ENCODE measurements at regions not wholly inside any gene's neighbourhood (a gene's known extent, or its start where the extent isn't known, plus 50 kb on each side); places are given as distances from the start of the nearest gene placed in this dataset.

DNA sequence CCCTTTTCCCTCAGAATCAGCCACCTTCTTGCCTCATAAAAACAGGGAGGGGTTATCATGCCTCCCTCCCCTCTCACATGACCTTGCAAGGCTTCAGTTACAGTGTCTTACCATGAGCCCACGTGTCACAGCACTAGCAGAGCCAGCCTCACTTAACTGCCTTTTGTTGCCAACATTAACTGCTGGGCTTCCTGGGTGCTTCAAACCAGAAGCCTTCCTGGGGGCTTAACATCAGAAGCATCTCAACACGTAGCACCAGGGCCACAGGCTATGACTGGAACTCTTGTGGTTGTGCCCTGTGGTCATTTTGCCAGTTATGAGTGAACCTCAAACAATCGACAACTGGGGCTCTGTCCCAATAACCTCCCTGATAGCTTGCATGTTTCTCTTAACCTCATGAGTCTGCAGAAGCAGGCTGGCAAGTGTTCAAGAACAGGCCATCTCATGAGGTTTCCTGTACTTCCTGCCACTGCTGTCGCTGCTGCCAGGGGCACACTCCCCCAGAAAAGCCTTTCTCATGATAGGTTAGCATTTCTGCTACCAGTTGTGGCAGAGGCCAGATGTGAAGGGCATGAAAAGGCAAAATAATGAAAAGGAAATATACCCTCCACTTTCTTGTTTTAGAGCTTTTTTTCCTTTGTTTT is 132.2 kb downstream of the GLUL start:
- DNase-seq: peak; percentile 67
- Histone ChIP-seq H3K36me3 (no peaks in the 10 kb centered on the region), H3K27ac (peak overlapping the region; percentile 57), H3K27me3 (ENCODE audit: low read depth) (no peaks in the 10 kb centered on the region), H3K9me3 (no peaks in the 10 kb centered on the region), H3K4me3 (no peak overlapping the region), H3K4me1 (peaks cover 24% of the 10 kb centered on the region)
- intact Hi-C loops (cut with DNase I): no loop called here
- peak; percentile 79 to 87 for ATAC-seq
- TF ChIP-seq, protein P1, sequence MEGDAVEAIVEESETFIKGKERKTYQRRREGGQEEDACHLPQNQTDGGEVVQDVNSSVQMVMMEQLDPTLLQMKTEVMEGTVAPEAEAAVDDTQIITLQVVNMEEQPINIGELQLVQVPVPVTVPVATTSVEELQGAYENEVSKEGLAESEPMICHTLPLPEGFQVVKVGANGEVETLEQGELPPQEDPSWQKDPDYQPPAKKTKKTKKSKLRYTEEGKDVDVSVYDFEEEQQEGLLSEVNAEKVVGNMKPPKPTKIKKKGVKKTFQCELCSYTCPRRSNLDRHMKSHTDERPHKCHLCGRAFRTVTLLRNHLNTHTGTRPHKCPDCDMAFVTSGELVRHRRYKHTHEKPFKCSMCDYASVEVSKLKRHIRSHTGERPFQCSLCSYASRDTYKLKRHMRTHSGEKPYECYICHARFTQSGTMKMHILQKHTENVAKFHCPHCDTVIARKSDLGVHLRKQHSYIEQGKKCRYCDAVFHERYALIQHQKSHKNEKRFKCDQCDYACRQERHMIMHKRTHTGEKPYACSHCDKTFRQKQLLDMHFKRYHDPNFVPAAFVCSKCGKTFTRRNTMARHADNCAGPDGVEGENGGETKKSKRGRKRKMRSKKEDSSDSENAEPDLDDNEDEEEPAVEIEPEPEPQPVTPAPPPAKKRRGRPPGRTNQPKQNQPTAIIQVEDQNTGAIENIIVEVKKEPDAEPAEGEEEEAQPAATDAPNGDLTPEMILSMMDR (IDR thresholded peaks at IDR 0.05): no peak

DNA sequence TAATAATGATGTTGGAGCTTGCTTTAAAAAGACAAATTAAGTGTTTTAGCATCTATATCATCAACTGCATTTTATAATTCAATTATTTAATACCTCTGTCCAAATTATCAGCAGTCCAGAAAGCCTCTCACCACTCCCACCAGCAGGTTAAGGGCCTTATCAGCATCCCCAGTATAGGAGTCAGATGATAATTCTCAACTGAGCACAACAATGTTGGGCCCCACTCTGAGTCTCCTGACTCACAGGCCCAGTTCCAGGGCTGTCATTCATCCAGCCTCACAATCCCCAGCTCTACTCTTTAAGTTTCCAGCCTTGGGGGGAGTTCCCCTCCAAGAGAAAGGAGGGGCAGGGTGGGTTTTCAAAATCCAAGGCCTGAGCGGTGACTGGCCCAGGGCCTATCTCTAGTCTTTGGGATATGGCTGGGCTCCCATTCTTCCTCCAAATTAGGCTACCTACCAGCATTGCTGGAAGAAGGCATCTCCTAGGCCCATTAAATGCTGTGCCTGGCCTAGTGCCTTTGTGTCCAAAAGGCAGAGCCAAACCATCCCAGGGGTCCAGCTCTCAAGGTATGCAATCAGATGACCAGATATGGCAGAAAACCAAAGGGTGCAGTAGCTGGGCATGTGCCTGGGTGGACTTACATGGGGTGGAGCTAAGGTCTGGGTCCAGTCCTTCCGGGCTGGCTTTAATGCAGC is 134.1 kb downstream of the GLUL start:
- Histone ChIP-seq H3K36me3 (no peaks in the 10 kb centered on the region), H3K27ac (no peak overlapping the region), H3K4me3 (no peak overlapping the region), H3K4me1 (peaks cover 24% of the 10 kb centered on the region), H3K9me3 (no peaks in the 10 kb centered on the region), H3K27me3 (ENCODE audit: low read depth) (no peaks in the 10 kb centered on the region)
- TF ChIP-seq, protein P1 (IDR thresholded peaks at IDR 0.05): no peak
- intact Hi-C loops (cut with DNase I): no loop called here
- ATAC-seq (no peak), DNase-seq (no peak)

DNA sequence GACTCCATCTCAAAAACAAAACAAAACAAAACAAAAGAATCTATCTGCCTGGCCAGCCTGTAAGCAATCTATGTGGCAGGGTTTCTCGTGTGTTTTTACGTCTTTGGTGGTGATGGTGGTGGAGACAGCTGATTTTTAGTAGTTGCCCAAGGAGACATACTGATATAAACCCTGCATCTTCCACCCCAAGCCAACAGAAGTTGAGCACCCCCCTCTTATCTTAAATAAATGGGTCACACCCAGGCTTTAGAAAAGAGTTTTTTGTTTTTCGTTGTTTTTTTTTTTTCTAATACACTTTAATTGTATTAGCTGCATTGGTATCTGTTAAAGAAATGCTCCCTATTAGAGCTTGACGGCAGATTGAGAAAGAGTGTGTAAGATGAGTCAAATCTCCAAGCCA is 134.7 kb downstream of the GLUL start:
- no peak overlapping the region for H3K27ac ChIP-seq
- TF ChIP-seq, protein P1 (IDR thresholded peaks at IDR 0.05): no peak
- H3K4me1 ChIP-seq: peaks cover 24% of the 10 kb centered on the region
- H3K9me3 ChIP-seq: no peaks in the 10 kb centered on the region
- ATAC-seq (no peak), DNase-seq (no peak)
- H3K36me3 ChIP-seq: no peaks in the 10 kb centered on the region
- no peaks in the 10 kb centered on the region for H3K27me3 ChIP-seq (ENCODE audit: low read depth)
- H3K4me3 ChIP-seq: no peak overlapping the region
- intact Hi-C loops (cut with DNase I): no loop called here

DNA sequence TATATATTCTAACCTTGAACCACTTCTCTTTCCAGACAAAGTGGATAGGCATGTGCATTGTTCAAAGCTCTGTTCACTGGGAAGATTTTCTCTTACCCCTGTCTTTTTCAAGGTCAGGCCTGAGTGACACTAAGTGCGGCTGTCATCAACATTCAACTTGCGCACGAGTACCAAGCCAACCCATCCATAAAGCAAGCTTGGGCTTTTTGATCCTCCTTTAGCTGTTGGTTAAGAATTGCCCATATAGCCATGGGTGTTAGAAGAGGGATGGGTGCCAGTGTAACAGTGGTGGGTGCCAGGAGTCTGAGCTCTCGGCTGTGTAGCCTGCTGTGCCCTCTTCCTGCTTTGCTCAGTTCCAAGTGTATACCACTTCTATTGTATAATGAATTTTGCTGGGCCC is 136.1 kb downstream of the GLUL start:
- intact Hi-C loops (cut with DNase I): no loop called here
- no peaks in the 10 kb centered on the region for H3K27me3 ChIP-seq (ENCODE audit: low read depth)
- H3K36me3 ChIP-seq: no peaks in the 10 kb centered on the region
- no peak overlapping the region for H3K27ac ChIP-seq
- no peaks in the 10 kb centered on the region for H3K9me3 ChIP-seq
- H3K4me3 ChIP-seq: no peak overlapping the region
- ATAC-seq (no peak), DNase-seq (no peak)
- H3K4me1 ChIP-seq: peaks cover 23% of the 10 kb centered on the region
- TF ChIP-seq, protein P1 (IDR thresholded peaks at IDR 0.05): no peak

DNA sequence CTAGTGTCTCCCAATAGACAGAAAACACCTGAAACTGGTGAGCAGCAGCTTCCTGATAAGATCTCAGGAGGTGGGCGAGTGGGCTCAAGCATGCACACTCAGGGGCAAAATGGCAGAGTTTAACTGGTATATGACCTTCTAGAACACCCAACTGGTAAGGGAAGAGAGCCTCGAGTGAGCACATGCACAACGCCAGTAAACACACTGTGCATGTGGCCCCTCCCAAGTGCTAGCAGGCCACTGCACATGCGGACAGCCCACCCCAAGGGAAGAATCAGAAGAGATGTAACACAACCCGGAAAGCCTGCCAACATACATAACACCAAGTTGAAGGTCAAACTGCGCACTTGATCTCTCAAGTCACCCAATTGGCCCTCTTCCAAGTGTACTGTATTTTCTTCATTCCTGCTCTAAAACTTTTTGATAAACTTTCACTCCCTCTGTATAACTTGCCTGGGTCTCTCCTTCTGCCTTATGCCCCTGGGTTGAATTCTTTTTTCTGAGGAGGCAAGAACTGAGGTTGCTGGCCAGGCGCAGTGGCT is 138.2 kb downstream of the GLUL start:
- Histone ChIP-seq H3K9me3 (no peaks in the 10 kb centered on the region), H3K4me1 (peaks cover 2% of the 10 kb centered on the region), H3K27ac (no peak overlapping the region), H3K27me3 (ENCODE audit: low read depth) (no peaks in the 10 kb centered on the region), H3K36me3 (no peaks in the 10 kb centered on the region), H3K4me3 (no peak overlapping the region)
- ATAC-seq: no peak
- TF ChIP-seq, protein P1 (IDR thresholded peaks at IDR 0.05): no peak
- intact Hi-C loops (cut with DNase I): no loop called here
- DNase-seq: no peak
